ENCODE measurements at regions not wholly inside any gene's neighbourhood (a gene's known extent, or its start where the extent isn't known, plus 50 kb on each side); places are given as distances from the start of the nearest gene placed in this dataset.
"Not testable (repeated sequence)": the region's sequence is repeated elsewhere in the genome, so short reads cannot be mapped to it uniquely, and the experiment has no call there.

- POLR2A ChIA-PET = no interaction called here
- Histone ChIP-seq H3K27me3 (replicated peaks; ENCODE audit: control insufficient read depth, insufficient read depth, low read length) (no peaks in the 10 kb centered on the region), H3K9me3 (peaks cover 7% of the 10 kb centered on the region), H3K4me1 (no peaks in the 10 kb centered on the region), H3K4me3 (ENCODE audit: low read depth, low read length) (no peak overlapping the region), H3K36me3 (ENCODE audit: control insufficient read depth, insufficient read depth, low read length) (no peaks in the 10 kb centered on the region)
- no peaks in the 10 kb centered on the region for H3K4me1 Mint-ChIP-seq (ENCODE audit: low read depth, unreplicated experiment)
- intact Hi-C loops (cut with micrococcal nuclease; ENCODE audit: unreplicated experiment) = loop anchor here (10.0 kb wide), 2 partner anchors 325 to 625 kb away; no protein-coding TSS in a partner anchor
- DNase-seq = no peak
- no peaks in the 10 kb centered on the region for H3K36me3 Mint-ChIP-seq (ENCODE audit: insufficient read depth, unreplicated experiment)
- no peak overlapping the region for H3K27ac Mint-ChIP-seq (ENCODE audit: unreplicated experiment)
- H3K27me3 Mint-ChIP-seq (ENCODE audit: insufficient read depth, unreplicated experiment) = no peaks in the 10 kb centered on the region
- no peaks in the 10 kb centered on the region for H3K9me3 Mint-ChIP-seq (ENCODE audit: unreplicated experiment)
- no TSS peak for BruUV-seq (replicated peaks)
- CTCF ChIA-PET = no interaction called here
- no peak overlapping the region for H3K4me3 Mint-ChIP-seq (ENCODE audit: unreplicated experiment)
- TF ChIP-seq, protein P1, sequence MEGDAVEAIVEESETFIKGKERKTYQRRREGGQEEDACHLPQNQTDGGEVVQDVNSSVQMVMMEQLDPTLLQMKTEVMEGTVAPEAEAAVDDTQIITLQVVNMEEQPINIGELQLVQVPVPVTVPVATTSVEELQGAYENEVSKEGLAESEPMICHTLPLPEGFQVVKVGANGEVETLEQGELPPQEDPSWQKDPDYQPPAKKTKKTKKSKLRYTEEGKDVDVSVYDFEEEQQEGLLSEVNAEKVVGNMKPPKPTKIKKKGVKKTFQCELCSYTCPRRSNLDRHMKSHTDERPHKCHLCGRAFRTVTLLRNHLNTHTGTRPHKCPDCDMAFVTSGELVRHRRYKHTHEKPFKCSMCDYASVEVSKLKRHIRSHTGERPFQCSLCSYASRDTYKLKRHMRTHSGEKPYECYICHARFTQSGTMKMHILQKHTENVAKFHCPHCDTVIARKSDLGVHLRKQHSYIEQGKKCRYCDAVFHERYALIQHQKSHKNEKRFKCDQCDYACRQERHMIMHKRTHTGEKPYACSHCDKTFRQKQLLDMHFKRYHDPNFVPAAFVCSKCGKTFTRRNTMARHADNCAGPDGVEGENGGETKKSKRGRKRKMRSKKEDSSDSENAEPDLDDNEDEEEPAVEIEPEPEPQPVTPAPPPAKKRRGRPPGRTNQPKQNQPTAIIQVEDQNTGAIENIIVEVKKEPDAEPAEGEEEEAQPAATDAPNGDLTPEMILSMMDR (IDR thresholded peaks at IDR 0.05; ENCODE audit: insufficient read depth in 1 of 2, low read depth in 1 of 2, low read length in 1 of 2, severe bottlenecking in 1 of 2, unreplicated experiment in 1 of 2) = no peak
These were observed 137.1 kb downstream of the ELOVL4 start for GRCh38 chr6:79810185-79810705.

- TF ChIP-seq, protein P1 (IDR thresholded peaks at IDR 0.05; ENCODE audit: insufficient read depth in 1 of 2, low read depth in 1 of 2, low read length in 1 of 2, severe bottlenecking in 1 of 2, unreplicated experiment in 1 of 2) = no peak
- H3K27ac Mint-ChIP-seq (ENCODE audit: unreplicated experiment) = no peak overlapping the region
- H3K27me3 Mint-ChIP-seq (ENCODE audit: insufficient read depth, unreplicated experiment) = no peaks in the 10 kb centered on the region
- H3K4me3 ChIP-seq (ENCODE audit: low read depth, low read length) = no peak overlapping the region
- no peaks in the 10 kb centered on the region for H3K4me1 ChIP-seq
- H3K9me3 ChIP-seq = peaks cover 7% of the 10 kb centered on the region
- intact Hi-C loops (cut with micrococcal nuclease; ENCODE audit: unreplicated experiment) = no loop called here
- H3K4me3 Mint-ChIP-seq (ENCODE audit: unreplicated experiment) = no peak overlapping the region
- H3K9me3 Mint-ChIP-seq (ENCODE audit: unreplicated experiment) = no peaks in the 10 kb centered on the region
- no peaks in the 10 kb centered on the region for H3K36me3 ChIP-seq (ENCODE audit: control insufficient read depth, insufficient read depth, low read length)
- H3K4me1 Mint-ChIP-seq (ENCODE audit: low read depth, unreplicated experiment) = no peaks in the 10 kb centered on the region
- no TSS peak for BruUV-seq (replicated peaks)
- POLR2A ChIA-PET = no interaction called here
- DNase-seq = no peak
- CTCF ChIA-PET = no interaction called here
- H3K27me3 ChIP-seq (replicated peaks; ENCODE audit: control insufficient read depth, insufficient read depth, low read length) = no peaks in the 10 kb centered on the region
- no peaks in the 10 kb centered on the region for H3K36me3 Mint-ChIP-seq (ENCODE audit: insufficient read depth, unreplicated experiment)
These were observed 138.4 kb downstream of the ELOVL4 start for GRCh38 chr6:79808921-79809320.

DNA sequence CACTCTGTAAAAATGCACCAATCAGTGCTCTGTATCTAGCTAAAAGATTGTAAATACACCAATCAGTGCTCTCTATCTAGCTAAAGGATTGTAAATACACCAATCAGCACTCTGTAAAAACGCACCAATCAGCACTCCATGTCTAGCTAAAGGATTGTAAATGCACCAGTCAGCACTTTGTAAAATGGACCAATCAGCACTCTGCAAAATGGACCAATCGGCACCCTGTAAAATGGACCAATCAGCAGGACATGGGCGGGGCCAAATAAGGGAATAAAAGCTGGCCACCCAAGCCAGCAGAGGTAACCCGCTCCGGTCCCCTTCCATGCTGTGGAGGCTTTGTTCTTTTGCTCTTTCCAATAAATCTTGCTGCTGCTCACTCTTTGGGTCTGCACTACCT is 140.7 kb downstream of the ELOVL4 start:
- H3K4me1 ChIP-seq; H3K27me3 ChIP-seq (replicated peaks; ENCODE audit: control insufficient read depth, insufficient read depth, low read length); H3K4me3 Mint-ChIP-seq (ENCODE audit: unreplicated experiment); H3K4me3 ChIP-seq (ENCODE audit: low read depth, low read length); BruUV-seq (replicated peaks); H3K36me3 Mint-ChIP-seq (ENCODE audit: insufficient read depth, unreplicated experiment); H3K9me3 Mint-ChIP-seq (ENCODE audit: unreplicated experiment); CTCF ChIA-PET; H3K4me1 Mint-ChIP-seq (ENCODE audit: low read depth, unreplicated experiment); H3K27me3 Mint-ChIP-seq (ENCODE audit: insufficient read depth, unreplicated experiment); H3K27ac Mint-ChIP-seq (ENCODE audit: unreplicated experiment); intact Hi-C loops (cut with micrococcal nuclease; ENCODE audit: unreplicated experiment); DNase-seq; H3K36me3 ChIP-seq (ENCODE audit: control insufficient read depth, insufficient read depth, low read length); H3K9me3 ChIP-seq; POLR2A ChIA-PET: not testable (repeated sequence)

GRCh38 chr6:79804732-79805131 is 142.6 kb downstream of the ELOVL4 start:
- H3K27me3 ChIP-seq (replicated peaks; ENCODE audit: control insufficient read depth, insufficient read depth, low read length) = no peaks in the 10 kb centered on the region
- peaks cover 7% of the 10 kb centered on the region for H3K9me3 ChIP-seq
- POLR2A ChIA-PET = no interaction called here
- Mint-ChIP-seq H3K4me3 (ENCODE audit: unreplicated experiment) (no peak overlapping the region), H3K9me3 (ENCODE audit: unreplicated experiment) (no peaks in the 10 kb centered on the region), H3K4me1 (ENCODE audit: low read depth, unreplicated experiment) (no peaks in the 10 kb centered on the region), H3K27me3 (ENCODE audit: insufficient read depth, unreplicated experiment) (no peaks in the 10 kb centered on the region), H3K27ac (ENCODE audit: unreplicated experiment) (no peak overlapping the region), H3K36me3 (ENCODE audit: insufficient read depth, unreplicated experiment) (no peaks in the 10 kb centered on the region)
- H3K4me1 ChIP-seq = no peaks in the 10 kb centered on the region
- intact Hi-C loops (cut with micrococcal nuclease; ENCODE audit: unreplicated experiment) = no loop called here
- no peak for DNase-seq
- no peak overlapping the region for H3K4me3 ChIP-seq (ENCODE audit: low read depth, low read length)
- BruUV-seq (replicated peaks) = no TSS peak
- H3K36me3 ChIP-seq (ENCODE audit: control insufficient read depth, insufficient read depth, low read length) = no peaks in the 10 kb centered on the region
- TF ChIP-seq, protein P1 (IDR thresholded peaks at IDR 0.05; ENCODE audit: insufficient read depth in 1 of 2, low read depth in 1 of 2, low read length in 1 of 2, severe bottlenecking in 1 of 2, unreplicated experiment in 1 of 2) = no peak
- CTCF ChIA-PET = no interaction called here

All from Caco-2 (cell line).